Breast epithelium (tissue), 4 donors: ENCODE measurements at regions not wholly inside any gene's neighbourhood (a gene's known extent, or its start where the extent isn't known, plus 50 kb on each side); places are given as distances from the start of the nearest gene placed in this dataset.

ENCODE experiments used
- DNase-seq, 2 donors: peaks; one replicate each; pipeline ENCODE4 v3.0.0-alpha.2; 2019; ENCODE audit warnings: low spot score in 2 of 2
- H3K27ac ChIP-seq, 2 donors: fragments of 200-600 bp; sonication (generic) in 1 of 2; one replicate each; pipeline ENCODE4 v1.5.1; 2016 to 2019; ENCODE audit warnings: mild to moderate bottlenecking in 1 of 2
- H3K27me3 ChIP-seq, 2 donors: fragments of 200-600 bp; sonication (generic) in 1 of 2; one replicate each; pipeline versions ENCODE4 v1.5.1 to v1.6.0; 2017 to 2019; ENCODE audit warnings: control low read depth in 1 of 2, mild to moderate bottlenecking in 1 of 2
- H3K36me3 ChIP-seq: fragments of 200-600 bp; one replicate; pipeline ENCODE4 v1.5.1; 2019
- H3K4me1 ChIP-seq, 2 donors: fragments of 200-600 bp; sonication (generic); one replicate each; pipeline ENCODE4 v1.5.1; 2016 to 2019; ENCODE audit warnings: control low read depth in 1 of 2
- H3K4me3 ChIP-seq, 3 donors: fragments of 200-600 bp; sonication (generic); 1 replicate in 2 of 3; 2 replicates in 1 of 3; pipeline ENCODE4 v1.5.1; 2016 to 2019; ENCODE audit warnings: mild to moderate bottlenecking in 3 of 3, moderate library complexity in 2 of 3
- H3K9me3 ChIP-seq, 2 donors: fragments of 200-600 bp; sonication (generic) in 1 of 2; one replicate each; pipeline ENCODE4 v1.5.1; 2016 to 2019; ENCODE audit warnings: control low read depth in 1 of 2
- CTCF ChIP-seq, 3 donors: fragments of 450-650 bp; IDR thresholded peaks; one replicate each; pipeline ENCODE4 v1.5.1; 2016 to 2017; ENCODE audit warnings: antibody characterized with exemption in 3 of 3, mild to moderate bottlenecking in 3 of 3, moderate library complexity in 3 of 3
- POLR2A ChIP-seq: fragments of 450-650 bp; IDR thresholded peaks from one replicate; pipeline ENCODE4 v1.6.1; 2016; ENCODE audit warnings: antibody characterized with exemption, mild to moderate bottlenecking, moderate library complexity
- POLR2AphosphoS5 ChIP-seq, 3 donors: sonication (generic); formaldehyde crosslinking; IDR thresholded peaks; one replicate each; pipeline ENCODE4 v1.6.1; 2017; ENCODE audit warnings: antibody characterized with exemption in 3 of 3
- intact Hi-C: fragments of 100-400 bp; cut with DNase I; formaldehyde crosslinking; loops from one replicate; pipeline ENCODE4 v1.15.1; 2023; ENCODE audit warnings: low total_unique reads

GRCh38 chrX:44651358-44651757 is 108.7 kb upstream of the FUNDC1 start:
- intact Hi-C loops, result no loop called here
- TF ChIP-seq CTCF (IDR thresholded peaks at IDR 0.05), result no peak
- no peak for TF ChIP-seq POLR2A
- no peak for TF ChIP-seq POLR2AphosphoS5 (IDR thresholded peaks at IDR 0.05)

GRCh38 chrX:44643723-44644122 is 101.1 kb upstream of the FUNDC1 start:
- intact Hi-C loops, result no loop called here
- no peak for TF ChIP-seq POLR2A

More at GRCh38 chrX:44651358-44651757, 108.7 kb upstream of the FUNDC1 start:
- Histone ChIP-seq H3K27ac (no peak overlapping the region), H3K4me1 (no peaks in the 10 kb centered on the region), H3K36me3 (no peaks in the 10 kb centered on the region), H3K27me3 (peaks cover 0 to 17% of the 10 kb centered on the region in 2 donors), H3K4me3 (no peak overlapping the region), H3K9me3 (no peaks in the 10 kb centered on the region)
- DNase-seq, result no peak

GRCh38 chrX:44637282-44637681 is 94.6 kb upstream of the FUNDC1 start:
- Histone ChIP-seq H3K27me3 (peaks cover 0 to 12% of the 10 kb centered on the region in 2 donors), H3K4me1 (no peaks in the 10 kb centered on the region), H3K9me3 (no peaks in the 10 kb centered on the region), H3K27ac (no peak overlapping the region), H3K4me3 (no peak overlapping the region), H3K36me3 (no peaks in the 10 kb centered on the region)
- no peak for DNase-seq
- no peak for TF ChIP-seq POLR2AphosphoS5 (IDR thresholded peaks at IDR 0.05)
- TF ChIP-seq POLR2A, result no peak
- no peak for TF ChIP-seq CTCF (IDR thresholded peaks at IDR 0.05)
- intact Hi-C loops, result no loop called here

More at GRCh38 chrX:44643723-44644122, 101.1 kb upstream of the FUNDC1 start:
- H3K9me3 ChIP-seq, result no peaks in the 10 kb centered on the region
- no peaks in the 10 kb centered on the region for H3K36me3 ChIP-seq
- no peaks in the 10 kb centered on the region for H3K4me1 ChIP-seq
- no peak for DNase-seq
- H3K4me3 ChIP-seq, result no peak overlapping the region
- no peak overlapping the region for H3K27ac ChIP-seq
- peaks cover 0 to 20% of the 10 kb centered on the region in 2 donors for H3K27me3 ChIP-seq

- intact Hi-C loops, result no loop called here
- no peak for DNase-seq
- TF ChIP-seq POLR2AphosphoS5 (IDR thresholded peaks at IDR 0.05) (no peak), POLR2A (no peak), CTCF (IDR thresholded peaks at IDR 0.05) (no peak)
Measured at GRCh38 chrX:44621078-44621477, 78.4 kb upstream of the FUNDC1 start.

GRCh38 chrX:44619039-44619438 is 76.4 kb upstream of the FUNDC1 start:
- peaks cover 0 to 19% of the 10 kb centered on the region in 2 donors for H3K27me3 ChIP-seq
- no peak for DNase-seq
- H3K27ac ChIP-seq, result no peak overlapping the region
- no peaks in the 10 kb centered on the region for H3K36me3 ChIP-seq
- H3K9me3 ChIP-seq, result no peaks in the 10 kb centered on the region
- TF ChIP-seq CTCF (IDR thresholded peaks at IDR 0.05), result no peak
- no peak for TF ChIP-seq POLR2A
- TF ChIP-seq POLR2AphosphoS5 (IDR thresholded peaks at IDR 0.05), result no peak
- no peaks in the 10 kb centered on the region for H3K4me1 ChIP-seq
- no peak overlapping the region for H3K4me3 ChIP-seq
- intact Hi-C loops, result no loop called here

More at GRCh38 chrX:44621078-44621477, 78.4 kb upstream of the FUNDC1 start:
- H3K4me3 ChIP-seq, result no peak overlapping the region
- no peak overlapping the region for H3K27ac ChIP-seq
- no peaks in the 10 kb centered on the region for H3K4me1 ChIP-seq
- H3K27me3 ChIP-seq, result peaks cover 0 to 11% of the 10 kb centered on the region in 2 donors
- H3K36me3 ChIP-seq, result no peaks in the 10 kb centered on the region
- no peaks in the 10 kb centered on the region for H3K9me3 ChIP-seq

- no peak for DNase-seq
- TF ChIP-seq CTCF (IDR thresholded peaks at IDR 0.05) (no peak), POLR2AphosphoS5 (IDR thresholded peaks at IDR 0.05) (no peak), POLR2A (no peak)
- Histone ChIP-seq H3K27ac (no peak overlapping the region), H3K36me3 (no peaks in the 10 kb centered on the region), H3K4me3 (no peak overlapping the region), H3K27me3 (no peaks in the 10 kb centered on the region), H3K4me1 (no peaks in the 10 kb centered on the region), H3K9me3 (peaks cover 0 to 12% of the 10 kb centered on the region in 2 donors)
- intact Hi-C loops, result no loop called here
Measured at GRCh38 chrX:44596277-44596676, 53.6 kb upstream of the FUNDC1 start.
